ENCODE measurements at regions not wholly inside any gene's neighbourhood (a gene's known extent, or its start where the extent isn't known, plus 50 kb on each side); places are given as distances from the start of the nearest gene placed in this dataset.

- TF ChIP-seq, protein P1, sequence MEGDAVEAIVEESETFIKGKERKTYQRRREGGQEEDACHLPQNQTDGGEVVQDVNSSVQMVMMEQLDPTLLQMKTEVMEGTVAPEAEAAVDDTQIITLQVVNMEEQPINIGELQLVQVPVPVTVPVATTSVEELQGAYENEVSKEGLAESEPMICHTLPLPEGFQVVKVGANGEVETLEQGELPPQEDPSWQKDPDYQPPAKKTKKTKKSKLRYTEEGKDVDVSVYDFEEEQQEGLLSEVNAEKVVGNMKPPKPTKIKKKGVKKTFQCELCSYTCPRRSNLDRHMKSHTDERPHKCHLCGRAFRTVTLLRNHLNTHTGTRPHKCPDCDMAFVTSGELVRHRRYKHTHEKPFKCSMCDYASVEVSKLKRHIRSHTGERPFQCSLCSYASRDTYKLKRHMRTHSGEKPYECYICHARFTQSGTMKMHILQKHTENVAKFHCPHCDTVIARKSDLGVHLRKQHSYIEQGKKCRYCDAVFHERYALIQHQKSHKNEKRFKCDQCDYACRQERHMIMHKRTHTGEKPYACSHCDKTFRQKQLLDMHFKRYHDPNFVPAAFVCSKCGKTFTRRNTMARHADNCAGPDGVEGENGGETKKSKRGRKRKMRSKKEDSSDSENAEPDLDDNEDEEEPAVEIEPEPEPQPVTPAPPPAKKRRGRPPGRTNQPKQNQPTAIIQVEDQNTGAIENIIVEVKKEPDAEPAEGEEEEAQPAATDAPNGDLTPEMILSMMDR (IDR thresholded peaks at IDR 0.05; ENCODE audit: low read depth, low read length, poor library complexity, severe bottlenecking), result no peak
- no peak for TF ChIP-seq EZH2phosphoT487 (IDR thresholded peaks at IDR 0.05; ENCODE audit: borderline replicate concordance, low read length)
Measured at GRCh38 chr3:84806958-84807357, 151.8 kb upstream of the CADM2 start.

Data from DOHH2 (cell line).